ENCODE measurements at regions not wholly inside any gene's neighbourhood (a gene's known extent, or its start where the extent isn't known, plus 50 kb on each side); places are given as distances from the start of the nearest gene placed in this dataset.
"Not testable (repeated sequence)": the region's sequence is repeated elsewhere in the genome, so short reads cannot be mapped to it uniquely, and the experiment has no call there.

GRCh38 chr11:33956611-33957010 lies 64.7 kb upstream of the LMO2 start:
- H3K4me2 ChIP-seq (ENCODE audit: low read length) = no peak overlapping the region
- no peaks in the 10 kb centered on the region for H3K36me3 ChIP-seq (ENCODE audit: control insufficient read depth, insufficient read depth, low read length)
- no peak overlapping the region for H2AFZ ChIP-seq
- H3K79me2 ChIP-seq = no peaks in the 10 kb centered on the region
- H3K27ac ChIP-seq = no peak overlapping the region
- H3K9me3 ChIP-seq (ENCODE audit: control insufficient read depth, low read length) = no peaks in the 10 kb centered on the region
- H3K4me1 ChIP-seq = no peaks in the 10 kb centered on the region
- no peak overlapping the region for H3K9ac ChIP-seq
- no peak overlapping the region for H3K4me3 ChIP-seq (ENCODE audit: low read depth, low read length)
- H3K27me3 ChIP-seq (ENCODE audit: control insufficient read depth, insufficient read depth, low read length) = no peaks in the 10 kb centered on the region
- no peak for TF ChIP-seq CTCF (IDR thresholded peaks at IDR 0.05)

- no peaks in the 10 kb centered on the region for H3K9me3 ChIP-seq (ENCODE audit: control insufficient read depth, low read length)
Measured at GRCh38 chr11:33953289-33953688, 61.4 kb upstream of the LMO2 start.

GRCh38 chr11:33952805-33953204 lies 60.9 kb upstream of the LMO2 start:
- H3K9me3 ChIP-seq (ENCODE audit: control insufficient read depth, low read length) = no peaks in the 10 kb centered on the region
- no peak overlapping the region for H3K4me2 ChIP-seq (ENCODE audit: low read length)
- H3K36me3 ChIP-seq (ENCODE audit: control insufficient read depth, insufficient read depth, low read length) = no peaks in the 10 kb centered on the region
- no peak overlapping the region for H3K9ac ChIP-seq
- no peaks in the 10 kb centered on the region for H3K27me3 ChIP-seq (ENCODE audit: control insufficient read depth, insufficient read depth, low read length)
- H3K27ac ChIP-seq = no peak overlapping the region
- no peak overlapping the region for H3K4me3 ChIP-seq (ENCODE audit: low read depth, low read length)
- H3K79me2 ChIP-seq = no peaks in the 10 kb centered on the region
- no peak overlapping the region for H2AFZ ChIP-seq
- TF ChIP-seq CTCF (IDR thresholded peaks at IDR 0.05) = no peak
- H3K4me1 ChIP-seq = no peaks in the 10 kb centered on the region

More at GRCh38 chr11:33953289-33953688, 61.4 kb upstream of the LMO2 start:
- no peaks in the 10 kb centered on the region for H3K79me2 ChIP-seq
- H3K9ac ChIP-seq = no peak overlapping the region
- H3K4me1 ChIP-seq = no peaks in the 10 kb centered on the region
- no peak for TF ChIP-seq CTCF (IDR thresholded peaks at IDR 0.05)
- no peaks in the 10 kb centered on the region for H3K36me3 ChIP-seq (ENCODE audit: control insufficient read depth, insufficient read depth, low read length)
- H3K4me3 ChIP-seq (ENCODE audit: low read depth, low read length) = no peak overlapping the region
- no peak overlapping the region for H3K27ac ChIP-seq
- no peak overlapping the region for H2AFZ ChIP-seq
- no peaks in the 10 kb centered on the region for H3K27me3 ChIP-seq (ENCODE audit: control insufficient read depth, insufficient read depth, low read length)
- H3K4me2 ChIP-seq (ENCODE audit: low read length) = no peak overlapping the region

- H2AFZ ChIP-seq = no peak overlapping the region
- H3K9ac ChIP-seq = no peak overlapping the region
- TF ChIP-seq CTCF (IDR thresholded peaks at IDR 0.05) = no peak
- no peaks in the 10 kb centered on the region for H3K79me2 ChIP-seq
- H3K9me3 ChIP-seq (ENCODE audit: control insufficient read depth, low read length) = no peaks in the 10 kb centered on the region
- no peak overlapping the region for H3K27ac ChIP-seq
- H3K4me2 ChIP-seq (ENCODE audit: low read length) = no peak overlapping the region
- H3K4me3 ChIP-seq (ENCODE audit: low read depth, low read length) = no peak overlapping the region
- no peaks in the 10 kb centered on the region for H3K4me1 ChIP-seq
- H3K36me3 ChIP-seq (ENCODE audit: control insufficient read depth, insufficient read depth, low read length) = no peaks in the 10 kb centered on the region
- no peaks in the 10 kb centered on the region for H3K27me3 ChIP-seq (ENCODE audit: control insufficient read depth, insufficient read depth, low read length)
Measured at GRCh38 chr11:33949252-33949913, 57.5 kb upstream of the LMO2 start.

GRCh38 chr11:33948494-33948893 lies 56.6 kb upstream of the LMO2 start:
- no peaks in the 10 kb centered on the region for H3K36me3 ChIP-seq (ENCODE audit: control insufficient read depth, insufficient read depth, low read length)
- H3K4me1 ChIP-seq = no peaks in the 10 kb centered on the region
- no peak overlapping the region for H3K9ac ChIP-seq
- no peak overlapping the region for H2AFZ ChIP-seq
- no peak for TF ChIP-seq CTCF (IDR thresholded peaks at IDR 0.05)
- no peak overlapping the region for H3K4me2 ChIP-seq (ENCODE audit: low read length)
- H3K4me3 ChIP-seq (ENCODE audit: low read depth, low read length) = no peak overlapping the region
- no peaks in the 10 kb centered on the region for H3K79me2 ChIP-seq
- H3K9me3 ChIP-seq (ENCODE audit: control insufficient read depth, low read length) = no peaks in the 10 kb centered on the region
- no peaks in the 10 kb centered on the region for H3K27me3 ChIP-seq (ENCODE audit: control insufficient read depth, insufficient read depth, low read length)
- no peak overlapping the region for H3K27ac ChIP-seq

GRCh38 chr11:33947918-33948317 lies 56.0 kb upstream of the LMO2 start:
- not testable (repeated sequence) for H3K27me3 ChIP-seq (ENCODE audit: control insufficient read depth, insufficient read depth, low read length); H3K9ac ChIP-seq; H3K27ac ChIP-seq; H3K79me2 ChIP-seq; H3K4me2 ChIP-seq (ENCODE audit: low read length); H3K9me3 ChIP-seq (ENCODE audit: control insufficient read depth, low read length); H3K4me3 ChIP-seq (ENCODE audit: low read depth, low read length); H3K36me3 ChIP-seq (ENCODE audit: control insufficient read depth, insufficient read depth, low read length); H2AFZ ChIP-seq; H3K4me1 ChIP-seq

Measured in parathyroid adenoma (tissue), 2 donors.